ENCODE measurements at regions not wholly inside any gene's neighbourhood (a gene's known extent, or its start where the extent isn't known, plus 50 kb on each side); places are given as distances from the start of the nearest gene placed in this dataset.

- Histone ChIP-seq H4K8ac (ENCODE audit: low read depth in 2 of 2, low read length in 2 of 2) (no peak overlapping the region), H3K9me1 (ENCODE audit: insufficient read depth, low read length) (no peaks in the 10 kb centered on the region), H3K23ac (ENCODE audit: low read depth, low read length) (no peak overlapping the region), H2BK5ac (ENCODE audit: low read depth, low read length, poor library complexity, severe bottlenecking) (no peak overlapping the region), H3K18ac (ENCODE audit: low read depth, low read length) (no peak overlapping the region), H3K9ac (ENCODE audit: low read depth, low read length) (no peak overlapping the region), H3K27ac (ENCODE audit: insufficient read depth, low read length) (no peak overlapping the region), H2BK20ac (ENCODE audit: low read depth, low read length) (no peak overlapping the region), H3K27me3 (ENCODE audit: control insufficient read depth, insufficient read depth, low read length) (no peaks in the 10 kb centered on the region), H4K20me1 (ENCODE audit: insufficient read depth, low read length) (no peaks in the 10 kb centered on the region), H3K4ac (ENCODE audit: low read depth, low read length) (no peak overlapping the region), H4K5ac (ENCODE audit: low read depth, low read length) (no peak overlapping the region), H4K91ac (ENCODE audit: insufficient read depth, low read depth, low read length) (no peak overlapping the region), H2AFZ (replicated peaks; ENCODE audit: low read length, poor library complexity) (no peak overlapping the region), H2AK9ac (replicated peaks; ENCODE audit: low read depth, low read length, poor library complexity) (no peak overlapping the region), H3K9me3 (ENCODE audit: control insufficient read depth, insufficient read depth, low read length) (peaks cover 15% of the 10 kb centered on the region; the same call in 1 of the 2 replicates), H3K56ac (ENCODE audit: extremely low read depth, insufficient read depth, low read length) (no peak overlapping the region), H3K4me1 (ENCODE audit: control insufficient read depth, insufficient read depth, low read length) (no peaks in the 10 kb centered on the region), H3K14ac (replicated peaks; ENCODE audit: low read depth, low read length) (no peak overlapping the region), H2AK5ac (ENCODE audit: low read depth, low read length) (no peak overlapping the region), H3K4me2 (ENCODE audit: low read depth, low read length) (no peak overlapping the region), H2BK15ac (ENCODE audit: low read depth, low read length) (no peak overlapping the region), H3K36me3 (ENCODE audit: control insufficient read depth, insufficient read depth, low read length) (no peaks in the 10 kb centered on the region), H3K4me3 (ENCODE audit: insufficient read depth, low read depth, low read length) (no peak overlapping the region), H2BK120ac (ENCODE audit: low read depth, low read length) (no peak overlapping the region), H3K79me1 (ENCODE audit: low read depth in 1 of 2, low read length in 2 of 2) (no peaks in the 10 kb centered on the region)
- TF ChIP-seq CEBPB (IDR thresholded peaks at IDR 0.05; ENCODE audit: low read depth, low read length) (no peak), SMC3 (IDR thresholded peaks at IDR 0.05; ENCODE audit: low read depth, low read length) (no peak), RFX5 (IDR thresholded peaks at IDR 0.05; ENCODE audit: low read depth, low read length) (no peak), RAD21 (IDR thresholded peaks at IDR 0.05; ENCODE audit: low read length) (no peak), MAFK (IDR thresholded peaks at IDR 0.05; ENCODE audit: low read depth, low read length) (no peak), MAZ (IDR thresholded peaks at IDR 0.05; ENCODE audit: borderline replicate concordance, low read depth, low read length) (no peak), FOS (IDR thresholded peaks at IDR 0.05; ENCODE audit: low read depth, low read length) (no peak), BHLHE40 (IDR thresholded peaks at IDR 0.05; ENCODE audit: low read depth, low read length) (no peak), USF2 (IDR thresholded peaks at IDR 0.05; ENCODE audit: low read depth, low read length) (no peak), POLR2A (IDR thresholded peaks at IDR 0.05; ENCODE audit: low read depth, low read length) (no peak), MXI1 (IDR thresholded peaks at IDR 0.05; ENCODE audit: borderline replicate concordance, low read depth, low read length) (no peak), NFE2L2 (IDR thresholded peaks at IDR 0.05; ENCODE audit: low read depth, low read length) (no peak), CHD1 (IDR thresholded peaks at IDR 0.05; ENCODE audit: low read depth, low read length) (no peak), RCOR1 (IDR thresholded peaks at IDR 0.05; ENCODE audit: insufficient replicate concordance, low read length) (no peak)
- TF ChIP-seq, protein P1, sequence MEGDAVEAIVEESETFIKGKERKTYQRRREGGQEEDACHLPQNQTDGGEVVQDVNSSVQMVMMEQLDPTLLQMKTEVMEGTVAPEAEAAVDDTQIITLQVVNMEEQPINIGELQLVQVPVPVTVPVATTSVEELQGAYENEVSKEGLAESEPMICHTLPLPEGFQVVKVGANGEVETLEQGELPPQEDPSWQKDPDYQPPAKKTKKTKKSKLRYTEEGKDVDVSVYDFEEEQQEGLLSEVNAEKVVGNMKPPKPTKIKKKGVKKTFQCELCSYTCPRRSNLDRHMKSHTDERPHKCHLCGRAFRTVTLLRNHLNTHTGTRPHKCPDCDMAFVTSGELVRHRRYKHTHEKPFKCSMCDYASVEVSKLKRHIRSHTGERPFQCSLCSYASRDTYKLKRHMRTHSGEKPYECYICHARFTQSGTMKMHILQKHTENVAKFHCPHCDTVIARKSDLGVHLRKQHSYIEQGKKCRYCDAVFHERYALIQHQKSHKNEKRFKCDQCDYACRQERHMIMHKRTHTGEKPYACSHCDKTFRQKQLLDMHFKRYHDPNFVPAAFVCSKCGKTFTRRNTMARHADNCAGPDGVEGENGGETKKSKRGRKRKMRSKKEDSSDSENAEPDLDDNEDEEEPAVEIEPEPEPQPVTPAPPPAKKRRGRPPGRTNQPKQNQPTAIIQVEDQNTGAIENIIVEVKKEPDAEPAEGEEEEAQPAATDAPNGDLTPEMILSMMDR (conservative IDR thresholded peaks at IDR 0.05; ENCODE audit: low read depth, low read length) = no peak
- TF ChIP-seq, protein P2, sequence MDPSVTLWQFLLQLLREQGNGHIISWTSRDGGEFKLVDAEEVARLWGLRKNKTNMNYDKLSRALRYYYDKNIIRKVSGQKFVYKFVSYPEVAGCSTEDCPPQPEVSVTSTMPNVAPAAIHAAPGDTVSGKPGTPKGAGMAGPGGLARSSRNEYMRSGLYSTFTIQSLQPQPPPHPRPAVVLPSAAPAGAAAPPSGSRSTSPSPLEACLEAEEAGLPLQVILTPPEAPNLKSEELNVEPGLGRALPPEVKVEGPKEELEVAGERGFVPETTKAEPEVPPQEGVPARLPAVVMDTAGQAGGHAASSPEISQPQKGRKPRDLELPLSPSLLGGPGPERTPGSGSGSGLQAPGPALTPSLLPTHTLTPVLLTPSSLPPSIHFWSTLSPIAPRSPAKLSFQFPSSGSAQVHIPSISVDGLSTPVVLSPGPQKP (IDR thresholded peaks at IDR 0.05; ENCODE audit: borderline replicate concordance, low read depth, low read length) = no peak
- dilution Hi-C loops (cut with HindIII; ENCODE audit: low sequenced_read_pairs, unreplicated experiment) (no loop called here), in situ Hi-C loops (cut with MboI; ENCODE audit: low sequenced_read_pairs) (no loop called here), intact Hi-C loops (cut with micrococcal nuclease) (no loop called here)
- ATAC-seq (ENCODE audit: low read depth) (no peak), DNase-seq (no peak)
- POLR2A ChIA-PET (ENCODE audit: unreplicated experiment) = no interaction called here
- 43% methylated on average over 3 of the region's 4 CpGs; no CpG with 5 or more reads in 1 of the 2 experiments for WGBS, 2 experiments (ENCODE audit: extremely low coverage in 2 of 2, insufficient read length in 1 of 2)
- CTCF ChIA-PET = no interaction called here
- BruUV-seq (replicated peaks) = no TSS peak
These were observed 380.4 kb upstream of the CCDC196 start for GRCh38 chr14:66105815-66106214.
